Central memory CD8-positive, alpha-beta T cell (primary cell): ENCODE measurements at regions not wholly inside any gene's neighbourhood (a gene's known extent, or its start where the extent isn't known, plus 50 kb on each side); places are given as distances from the start of the nearest gene placed in this dataset.
"Not testable (repeated sequence)": the region's sequence is repeated elsewhere in the genome, so short reads cannot be mapped to it uniquely, and the experiment has no call there.

ENCODE experiments used
- ATAC-seq: fragments of 150-1000 bp; cut with Tn5 transposase; replicated peaks from 2 replicates; pipeline ENCODE4 v1.10.0; 2022; ENCODE audit warnings: mild to moderate bottlenecking, moderate FRiP score, moderate number of reproducible peaks; ENCODE audit not compliant: poor library complexity, severe bottlenecking; ENCODE audit errors: extremely low read depth
- DNase-seq, 2 donors: peaks; one replicate each; pipeline ENCODE4 v3.0.0; 2021; ENCODE audit warnings: low spot score in 2 of 2
- H3K27ac Mint-ChIP-seq: one replicate; pipeline ENCODE4 v1.8.0; 2022; ENCODE audit warnings: low read depth, mild to moderate bottlenecking, moderate library complexity, mixed read lengths
- H3K27me3 Mint-ChIP-seq: one replicate; pipeline ENCODE4 v1.8.0; 2022; ENCODE audit warnings: mixed read lengths
- H3K36me3 Mint-ChIP-seq: one replicate; pipeline ENCODE4 v1.8.0; 2022; ENCODE audit warnings: mild to moderate bottlenecking, moderate library complexity, mixed read lengths; ENCODE audit not compliant: insufficient read depth
- H3K4me1 Mint-ChIP-seq: one replicate; pipeline ENCODE4 v1.8.0; 2022; ENCODE audit warnings: mixed read lengths
- H3K4me3 Mint-ChIP-seq: one replicate; pipeline ENCODE4 v1.8.0; 2022; ENCODE audit warnings: mild to moderate bottlenecking, moderate library complexity, mixed read lengths
- H3K9me3 Mint-ChIP-seq: one replicate; pipeline ENCODE4 v1.8.0; 2022; ENCODE audit warnings: mixed read lengths

DNA sequence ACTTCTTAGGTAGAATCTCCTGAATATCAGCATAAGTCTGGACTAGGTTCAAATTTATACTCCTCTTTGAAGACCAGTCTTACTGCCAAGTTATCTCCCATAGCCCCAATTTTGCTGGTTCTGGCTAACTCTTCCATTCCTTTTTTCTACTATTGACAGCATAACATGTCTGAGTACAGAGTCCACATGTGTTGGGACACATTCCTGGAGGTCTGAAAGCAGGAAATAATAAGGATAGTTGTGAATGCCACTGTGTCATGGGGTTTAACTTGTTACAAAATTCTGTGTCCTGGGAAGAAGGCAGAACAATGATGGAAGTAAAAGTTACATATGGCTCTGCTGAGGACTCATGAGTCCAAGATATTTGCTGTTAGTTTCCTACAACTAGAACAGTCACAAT is 57.4 kb upstream of the ZBTB20 start:
- Mint-ChIP-seq H3K27me3 (no peaks in the 10 kb centered on the region), H3K9me3 (no peaks in the 10 kb centered on the region), H3K27ac (no peak overlapping the region), H3K36me3 (no peaks in the 10 kb centered on the region), H3K4me3 (no peak overlapping the region), H3K4me1 (no peaks in the 10 kb centered on the region)
- ATAC-seq: no peak
- no peak for DNase-seq

DNA sequence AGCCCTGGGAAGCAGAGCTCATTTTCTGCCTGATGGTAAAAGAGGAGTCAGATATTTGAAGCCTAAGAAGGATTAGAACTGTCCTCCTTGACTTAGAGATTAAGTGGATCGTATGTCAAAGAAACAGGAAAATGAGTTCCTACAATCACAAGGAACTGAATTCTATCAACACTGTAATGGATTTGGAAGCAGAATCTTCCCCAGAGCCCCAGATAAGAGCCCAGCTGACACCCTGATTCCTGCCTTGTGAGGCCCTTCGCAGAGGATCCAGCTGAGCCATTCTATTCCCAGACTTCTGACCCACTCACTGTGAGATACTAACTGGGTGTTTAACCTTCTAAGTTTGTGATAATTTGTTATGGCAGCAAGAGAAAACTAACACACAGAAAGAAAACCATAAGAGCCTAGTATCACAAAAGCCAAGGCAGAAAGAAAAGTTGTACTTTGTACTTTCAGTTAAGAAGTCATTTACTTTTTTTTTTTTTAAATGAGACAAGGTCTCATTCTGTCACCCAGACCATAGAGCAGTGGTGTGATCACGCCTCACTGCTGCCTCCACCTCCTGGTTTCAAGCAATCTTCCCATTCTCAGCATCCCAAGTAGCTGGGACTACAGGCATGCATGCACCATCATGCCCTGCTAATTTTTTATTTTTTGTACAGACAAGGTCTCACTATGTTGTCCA is 61.1 kb upstream of the ZBTB20 start:
- no peak for DNase-seq
- Mint-ChIP-seq H3K4me1 (no peaks in the 10 kb centered on the region), H3K4me3 (no peak overlapping the region), H3K27ac (no peak overlapping the region), H3K9me3 (no peaks in the 10 kb centered on the region), H3K36me3 (no peaks in the 10 kb centered on the region), H3K27me3 (no peaks in the 10 kb centered on the region)
- no peak for ATAC-seq

GRCh38 chr3:115211810-115212492 is 64.9 kb upstream of the ZBTB20 start:
- peak overlapping the region; percentile 18 for H3K27ac Mint-ChIP-seq
- DNase-seq: no peak

GRCh38 chr3:115212615-115213014 is 65.5 kb upstream of the ZBTB20 start:
- no peaks in the 10 kb centered on the region for H3K36me3 Mint-ChIP-seq

More at GRCh38 chr3:115211810-115212492, 64.9 kb upstream of the ZBTB20 start:
- Mint-ChIP-seq H3K36me3 (no peaks in the 10 kb centered on the region), H3K4me3 (no peak overlapping the region), H3K4me1 (no peaks in the 10 kb centered on the region), H3K27me3 (no peaks in the 10 kb centered on the region), H3K9me3 (no peaks in the 10 kb centered on the region)
- no peak for ATAC-seq

DNA sequence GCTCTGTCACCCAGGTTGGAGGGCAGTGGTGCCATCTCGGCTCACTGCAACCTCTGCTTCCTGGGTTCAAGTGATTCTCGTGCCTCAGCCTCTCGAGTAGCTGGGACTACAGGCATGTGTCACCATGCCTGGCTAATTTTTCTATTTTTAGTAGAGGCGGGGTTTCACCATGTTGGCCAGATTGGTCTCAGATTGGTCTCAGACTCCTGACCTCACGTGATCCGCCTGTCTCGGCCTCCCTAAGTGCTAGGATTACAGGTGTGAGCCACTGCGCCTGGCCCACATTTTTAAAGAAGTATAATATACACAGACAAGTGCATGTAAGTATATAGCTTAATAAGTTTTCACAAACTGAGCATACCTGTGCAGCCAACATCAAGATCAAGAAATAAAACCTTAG is 66.0 kb upstream of the ZBTB20 start:
- not testable (repeated sequence) for H3K4me1 Mint-ChIP-seq, DNase-seq, H3K9me3 Mint-ChIP-seq, H3K27ac Mint-ChIP-seq, H3K36me3 Mint-ChIP-seq, H3K4me3 Mint-ChIP-seq, H3K27me3 Mint-ChIP-seq, ATAC-seq

More at GRCh38 chr3:115212615-115213014, 65.5 kb upstream of the ZBTB20 start:
- Mint-ChIP-seq H3K27me3 (no peaks in the 10 kb centered on the region), H3K4me3 (no peak overlapping the region), H3K9me3 (no peaks in the 10 kb centered on the region), H3K4me1 (no peaks in the 10 kb centered on the region), H3K27ac (no peak overlapping the region)
- ATAC-seq: no peak
- no peak for DNase-seq

- H3K4me1 Mint-ChIP-seq: no peaks in the 10 kb centered on the region
- ATAC-seq (no peak), DNase-seq (no peak)
- H3K27ac Mint-ChIP-seq: no peak overlapping the region
- H3K9me3 Mint-ChIP-seq: no peaks in the 10 kb centered on the region
- no peak overlapping the region for H3K4me3 Mint-ChIP-seq
- peaks cover 13% of the 10 kb centered on the region for H3K27me3 Mint-ChIP-seq
- peaks cover 3% of the 10 kb centered on the region for H3K36me3 Mint-ChIP-seq
Measured at GRCh38 chr3:115217292-115217677, 70.2 kb upstream of the ZBTB20 start.

GRCh38 chr3:115217678-115218451 is 70.8 kb upstream of the ZBTB20 start:
- peaks cover 17% of the 10 kb centered on the region for H3K27me3 Mint-ChIP-seq

DNA sequence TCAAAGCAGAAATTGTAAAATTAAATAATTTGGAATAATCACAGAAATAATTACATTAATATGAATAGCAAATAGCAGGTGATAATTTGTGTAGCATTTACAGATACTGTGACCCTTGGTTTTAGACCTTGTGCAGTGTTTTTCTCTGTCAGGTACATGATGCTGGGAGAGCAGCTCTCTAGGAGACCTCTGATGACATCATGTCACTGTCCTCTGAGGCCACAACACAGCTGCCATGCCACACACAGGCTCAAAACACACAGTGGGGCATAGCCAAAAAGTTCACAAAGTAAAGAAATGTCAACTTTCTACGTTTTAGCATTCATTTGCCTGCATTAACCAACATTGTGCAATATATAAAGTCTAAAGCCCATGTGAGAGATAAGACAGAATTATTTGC is 71.8 kb upstream of the ZBTB20 start:
- H3K27ac Mint-ChIP-seq: no peak overlapping the region
- no peak for ATAC-seq
- H3K9me3 Mint-ChIP-seq: no peaks in the 10 kb centered on the region
- peaks cover 3% of the 10 kb centered on the region for H3K36me3 Mint-ChIP-seq
- peaks cover 18% of the 10 kb centered on the region for H3K27me3 Mint-ChIP-seq
- H3K4me1 Mint-ChIP-seq: no peaks in the 10 kb centered on the region
- DNase-seq: no peak
- no peak overlapping the region for H3K4me3 Mint-ChIP-seq

More at GRCh38 chr3:115217678-115218451, 70.8 kb upstream of the ZBTB20 start:
- H3K27ac Mint-ChIP-seq: no peak overlapping the region
- H3K4me1 Mint-ChIP-seq: no peaks in the 10 kb centered on the region
- no peaks in the 10 kb centered on the region for H3K9me3 Mint-ChIP-seq
- H3K36me3 Mint-ChIP-seq: peaks cover 3% of the 10 kb centered on the region
- H3K4me3 Mint-ChIP-seq: no peak overlapping the region
- DNase-seq (no peak), ATAC-seq (no peak)

GRCh38 chr3:115224687-115225086 is 77.6 kb upstream of the ZBTB20 start:
- Mint-ChIP-seq H3K27me3 (peaks cover 13% of the 10 kb centered on the region), H3K9me3 (no peaks in the 10 kb centered on the region), H3K4me1 (no peaks in the 10 kb centered on the region), H3K4me3 (no peak overlapping the region), H3K36me3 (peaks cover 3% of the 10 kb centered on the region), H3K27ac (no peak overlapping the region)
- DNase-seq (no peak), ATAC-seq (no peak)

DNA sequence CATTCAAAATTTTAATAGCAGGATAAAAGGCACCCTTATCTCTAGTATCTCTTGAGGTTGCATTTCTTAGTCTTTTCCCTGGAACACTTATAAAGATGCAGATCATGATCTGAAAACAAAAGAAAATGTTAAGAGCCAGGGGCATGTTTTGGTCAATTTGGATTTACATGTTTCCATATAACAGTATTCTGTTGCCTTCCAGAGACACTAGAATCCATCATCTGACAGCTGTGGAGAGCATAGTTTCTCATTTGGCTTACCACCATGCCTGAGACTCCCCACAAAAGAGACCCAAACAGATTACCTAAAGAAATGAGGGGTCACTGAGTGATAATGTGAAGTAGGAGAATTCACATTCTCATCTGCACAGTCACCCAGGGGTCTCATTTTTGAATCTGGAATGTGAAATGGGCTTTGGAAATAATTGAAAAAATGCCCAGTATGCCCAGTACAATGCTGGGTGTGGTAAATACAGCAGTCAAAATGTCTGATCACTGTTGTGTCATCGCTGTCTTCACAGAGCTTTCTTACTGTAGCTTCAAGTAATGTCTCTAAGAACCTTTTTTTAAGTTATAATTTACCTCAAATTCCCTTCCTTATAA is 79.9 kb upstream of the ZBTB20 start:
- Mint-ChIP-seq H3K27ac (no peak overlapping the region), H3K4me3 (no peak overlapping the region), H3K9me3 (no peaks in the 10 kb centered on the region), H3K27me3 (peaks cover 6% of the 10 kb centered on the region), H3K4me1 (no peaks in the 10 kb centered on the region), H3K36me3 (no peaks in the 10 kb centered on the region)
- ATAC-seq (no peak), DNase-seq (no peak)

GRCh38 chr3:115227461-115227860 is 80.4 kb upstream of the ZBTB20 start:
- Mint-ChIP-seq H3K4me1 (no peaks in the 10 kb centered on the region), H3K27me3 (peaks cover 5% of the 10 kb centered on the region), H3K9me3 (no peaks in the 10 kb centered on the region), H3K4me3 (no peak overlapping the region), H3K36me3 (no peaks in the 10 kb centered on the region), H3K27ac (no peak overlapping the region)
- DNase-seq: no peak
- no peak for ATAC-seq

DNA sequence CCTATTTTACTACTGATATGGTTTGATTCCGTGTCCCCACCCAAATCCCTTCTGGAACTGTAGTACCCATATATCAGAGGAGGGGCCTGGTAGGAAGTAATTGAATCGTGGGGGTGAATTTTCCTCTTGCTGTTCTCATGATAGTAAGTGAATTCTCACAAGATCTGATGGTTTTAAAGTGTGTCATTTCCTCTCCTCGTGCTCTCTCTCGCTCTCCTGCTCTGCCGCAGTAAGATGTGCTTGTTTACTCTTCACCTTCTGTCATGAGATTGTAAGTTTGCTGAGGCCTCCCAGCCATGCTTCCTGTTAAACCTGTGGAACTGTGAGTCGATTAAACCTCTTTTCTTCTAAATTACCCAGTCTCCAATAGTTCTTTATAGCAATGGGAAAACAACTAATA is 81.2 kb upstream of the ZBTB20 start:
- ATAC-seq: no peak
- no peak overlapping the region for H3K27ac Mint-ChIP-seq
- H3K4me1 Mint-ChIP-seq: no peaks in the 10 kb centered on the region
- no peaks in the 10 kb centered on the region for H3K36me3 Mint-ChIP-seq
- H3K9me3 Mint-ChIP-seq: no peaks in the 10 kb centered on the region
- no peak for DNase-seq
- no peaks in the 10 kb centered on the region for H3K27me3 Mint-ChIP-seq
- H3K4me3 Mint-ChIP-seq: no peak overlapping the region
